ENCODE measurements at regions not wholly inside any gene's neighbourhood (a gene's known extent, or its start where the extent isn't known, plus 50 kb on each side); places are given as distances from the start of the nearest gene placed in this dataset.

GRCh38 chr2:164368896-164369295 lies 252.4 kb downstream of the GRB14 start:
- no peak for TF ChIP-seq CTCF (IDR thresholded peaks at IDR 0.05)
- TF ChIP-seq POLR2A (IDR thresholded peaks at IDR 0.05): no peak
